ENCODE measurements at regions not wholly inside any gene's neighbourhood (a gene's known extent, or its start where the extent isn't known, plus 50 kb on each side); places are given as distances from the start of the nearest gene placed in this dataset.

- Histone ChIP-seq H3K4me1 (no peaks in the 10 kb centered on the region), H3K27ac (no peak overlapping the region), H3K4me3 (no peak overlapping the region), H3K4me2 (no peak overlapping the region), H3K9me3 (no peaks in the 10 kb centered on the region)
- FAIRE-seq (no peak), ATAC-seq (no peak), DNase-seq (ENCODE audit: low read depth in 1 of 2, low spot score in 1 of 2) (no peak)
- CTCF ChIA-PET: interaction anchor here (0.7 kb wide), 1 partner anchor 1007 kb away, joined by 3 read pairs; no protein-coding TSS in a partner anchor
- POLR2A ChIA-PET: no interaction called here
- 56% methylated on average over 3 of the region's 3 CpGs for WGBS (ENCODE audit: missing lambda C conversion rate)
- TF ChIP-seq POLR2A (IDR thresholded peaks at IDR 0.05; ENCODE audit: low read length): no peak
- TF ChIP-seq TFCP2L1 (CRISPR knock-in tag; IDR thresholded peaks at IDR 0.05): no peak
- TF ChIP-seq SMC3 (IDR thresholded peaks at IDR 0.05): no peak
- no peak for TF ChIP-seq HOXB5 (CRISPR knock-in tag; IDR thresholded peaks at IDR 0.05)
- TF ChIP-seq E2F6 (IDR thresholded peaks at IDR 0.05; ENCODE audit: borderline replicate concordance, low read depth): no peak
- TF ChIP-seq ZNF302 (CRISPR knock-in tag; IDR thresholded peaks at IDR 0.05): no peak
- no peak for TF ChIP-seq ZC3H11A (IDR thresholded peaks at IDR 0.05)
- no peak for TF ChIP-seq BHLHE40 (IDR thresholded peaks at IDR 0.05; ENCODE audit: low read depth, low read length)
- no peak for TF ChIP-seq HDAC2 (IDR thresholded peaks at IDR 0.05)
Measured at GRCh38 chr6:122061855-122062254, 337.6 kb upstream of the HSF2 start.

GRCh38 chr6:122063076-122063475, 336.4 kb upstream of the HSF2 start:
- no peak for TF ChIP-seq POLR2AphosphoS2 (conservative IDR thresholded peaks at IDR 0.05; ENCODE audit: low read length)
- no peak for TF ChIP-seq JUN (IDR thresholded peaks at IDR 0.05)
- no peak for TF ChIP-seq FOXS1 (CRISPR knock-in tag; IDR thresholded peaks at IDR 0.05)
- TF ChIP-seq TP53 (CRISPR knock-in tag; IDR thresholded peaks at IDR 0.05): no peak
- TF ChIP-seq RNF2 (IDR thresholded peaks at IDR 0.05; ENCODE audit: borderline replicate concordance, low read depth): no peak
- no peak for TF ChIP-seq REST (IDR thresholded peaks at IDR 0.05)
- no peak for TF ChIP-seq ATOH8 (CRISPR knock-in tag; IDR thresholded peaks at IDR 0.05; ENCODE audit: low read depth)
- FAIRE-seq (no peak), DNase-seq (ENCODE audit: low read depth in 1 of 2, low spot score in 1 of 2) (no peak), ATAC-seq (no peak)
- ChIA-PET POLR2A (no interaction called here), CTCF (no interaction called here)
- Histone ChIP-seq H3K4me3 (no peak overlapping the region), H3K4me1 (no peaks in the 10 kb centered on the region), H3K9me3 (no peaks in the 10 kb centered on the region), H3K27ac (no peak overlapping the region), H3K4me2 (no peak overlapping the region)
- 45% methylated on average over 4 of the region's 4 CpGs for WGBS (ENCODE audit: missing lambda C conversion rate)

GRCh38 chr6:122063761-122064160, 335.7 kb upstream of the HSF2 start:
- no peak for FAIRE-seq

More at GRCh38 chr6:122063761-122064160, 335.7 kb upstream of the HSF2 start:
- ChIA-PET CTCF (interaction anchor here (0.5 kb wide), 1 partner anchor 20 kb away, joined by 3 read pairs; no protein-coding TSS in a partner anchor), POLR2A (no interaction called here)
- H3K4me3 ChIP-seq: no peak overlapping the region
- DNase-seq (ENCODE audit: low read depth in 1 of 2, low spot score in 1 of 2): no peak
- TF ChIP-seq RAD21 (conservative IDR thresholded peaks at IDR 0.05 in 1 of 2, IDR thresholded peaks at IDR 0.05 in 1 of 2): no peak
- TF ChIP-seq, protein P1, sequence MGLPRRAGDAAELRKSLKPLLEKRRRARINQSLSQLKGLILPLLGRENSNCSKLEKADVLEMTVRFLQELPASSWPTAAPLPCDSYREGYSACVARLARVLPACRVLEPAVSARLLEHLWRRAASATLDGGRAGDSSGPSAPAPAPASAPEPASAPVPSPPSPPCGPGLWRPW (IDR thresholded peaks at IDR 0.05): no peak
- TF ChIP-seq RCOR1 (IDR thresholded peaks at IDR 0.05; ENCODE audit: low read depth, low read length): no peak
- TF ChIP-seq EP300 (IDR thresholded peaks at IDR 0.05): no peak
- no peak for TF ChIP-seq GATA3 (IDR thresholded peaks at IDR 0.05; ENCODE audit: borderline replicate concordance)
- no peak for TF ChIP-seq HOXB13 (CRISPR knock-in tag; IDR thresholded peaks at IDR 0.05; ENCODE audit: low read depth)
- TF ChIP-seq, protein P2, sequence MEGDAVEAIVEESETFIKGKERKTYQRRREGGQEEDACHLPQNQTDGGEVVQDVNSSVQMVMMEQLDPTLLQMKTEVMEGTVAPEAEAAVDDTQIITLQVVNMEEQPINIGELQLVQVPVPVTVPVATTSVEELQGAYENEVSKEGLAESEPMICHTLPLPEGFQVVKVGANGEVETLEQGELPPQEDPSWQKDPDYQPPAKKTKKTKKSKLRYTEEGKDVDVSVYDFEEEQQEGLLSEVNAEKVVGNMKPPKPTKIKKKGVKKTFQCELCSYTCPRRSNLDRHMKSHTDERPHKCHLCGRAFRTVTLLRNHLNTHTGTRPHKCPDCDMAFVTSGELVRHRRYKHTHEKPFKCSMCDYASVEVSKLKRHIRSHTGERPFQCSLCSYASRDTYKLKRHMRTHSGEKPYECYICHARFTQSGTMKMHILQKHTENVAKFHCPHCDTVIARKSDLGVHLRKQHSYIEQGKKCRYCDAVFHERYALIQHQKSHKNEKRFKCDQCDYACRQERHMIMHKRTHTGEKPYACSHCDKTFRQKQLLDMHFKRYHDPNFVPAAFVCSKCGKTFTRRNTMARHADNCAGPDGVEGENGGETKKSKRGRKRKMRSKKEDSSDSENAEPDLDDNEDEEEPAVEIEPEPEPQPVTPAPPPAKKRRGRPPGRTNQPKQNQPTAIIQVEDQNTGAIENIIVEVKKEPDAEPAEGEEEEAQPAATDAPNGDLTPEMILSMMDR (IDR thresholded peaks at IDR 0.05): no peak
- no peak for TF ChIP-seq TFCP2L1 (CRISPR knock-in tag; IDR thresholded peaks at IDR 0.05)
- TF ChIP-seq NFE2L2 (conservative IDR thresholded peaks at IDR 0.05; ENCODE audit: low read length): no peak
- TF ChIP-seq BHLHE40 (IDR thresholded peaks at IDR 0.05; ENCODE audit: low read depth, low read length): no peak
- TF ChIP-seq MAZ (IDR thresholded peaks at IDR 0.05; ENCODE audit: borderline replicate concordance, low read depth, low read length): no peak
- no peak for TF ChIP-seq JUNB (IDR thresholded peaks at IDR 0.05)
- no peak for TF ChIP-seq HEYL (CRISPR knock-in tag; IDR thresholded peaks at IDR 0.05)
- TF ChIP-seq ZC3H11A (IDR thresholded peaks at IDR 0.05): no peak
- TF ChIP-seq MYC (IDR thresholded peaks at IDR 0.05; ENCODE audit: borderline replicate concordance, low read length): no peak
- TF ChIP-seq NPAS2 (CRISPR knock-in tag; IDR thresholded peaks at IDR 0.05; ENCODE audit: borderline replicate concordance): no peak
- no peak overlapping the region for H3K4me2 ChIP-seq
- no peaks in the 10 kb centered on the region for H3K4me1 ChIP-seq
- no peak overlapping the region for H3K27ac ChIP-seq
- no peaks in the 10 kb centered on the region for H3K9me3 ChIP-seq
- WGBS (ENCODE audit: missing lambda C conversion rate): 66% methylated on average over 5 of the region's 5 CpGs
- no peak for ATAC-seq

All from A549 (cell line).